ENCODE measurements at regions not wholly inside any gene's neighbourhood (a gene's known extent, or its start where the extent isn't known, plus 50 kb on each side); places are given as distances from the start of the nearest gene placed in this dataset.
"Not testable (repeated sequence)": the region's sequence is repeated elsewhere in the genome, so short reads cannot be mapped to it uniquely, and the experiment has no call there.

DNA sequence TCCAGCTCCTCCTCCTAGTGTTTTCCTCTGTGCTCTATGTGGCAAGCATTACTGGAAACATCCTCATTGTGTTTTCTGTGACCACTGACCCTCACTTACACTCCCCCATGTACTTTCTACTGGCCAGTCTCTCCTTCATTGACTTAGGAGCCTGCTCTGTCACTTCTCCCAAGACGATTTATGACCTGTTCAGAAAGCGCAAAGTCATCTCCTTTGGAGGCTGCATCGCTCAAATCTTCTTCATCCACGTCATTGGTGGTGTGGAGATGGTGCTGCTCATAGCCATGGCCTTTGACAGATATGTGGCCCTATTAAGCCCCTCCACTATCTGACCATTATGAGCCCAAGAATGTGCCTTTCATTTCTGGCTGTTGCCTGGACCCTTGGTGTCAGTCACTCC, 64.0 kb downstream of the OR4F15 start:
- DNase-seq: not testable (repeated sequence)

DNA sequence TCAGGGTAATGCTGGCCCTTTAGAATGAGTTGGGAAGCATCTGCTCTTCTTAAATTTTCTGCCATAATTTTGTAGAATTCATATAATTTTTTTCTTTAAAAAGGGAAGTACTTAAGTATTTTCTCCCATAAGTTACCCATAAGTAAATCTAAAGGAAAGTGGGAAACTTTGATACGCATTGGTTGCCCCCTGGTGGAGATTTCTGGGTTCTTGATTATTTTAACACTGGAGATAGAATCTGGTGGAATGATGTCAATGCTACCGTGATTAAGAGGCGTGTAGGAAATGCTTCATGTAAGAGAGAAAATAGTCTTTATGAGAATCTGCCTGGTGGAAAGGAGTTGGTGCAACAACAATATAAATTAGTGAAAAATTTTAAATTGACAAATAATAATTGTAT, 65.6 kb downstream of the OR4F15 start:
- not testable (repeated sequence) for DNase-seq

DNA sequence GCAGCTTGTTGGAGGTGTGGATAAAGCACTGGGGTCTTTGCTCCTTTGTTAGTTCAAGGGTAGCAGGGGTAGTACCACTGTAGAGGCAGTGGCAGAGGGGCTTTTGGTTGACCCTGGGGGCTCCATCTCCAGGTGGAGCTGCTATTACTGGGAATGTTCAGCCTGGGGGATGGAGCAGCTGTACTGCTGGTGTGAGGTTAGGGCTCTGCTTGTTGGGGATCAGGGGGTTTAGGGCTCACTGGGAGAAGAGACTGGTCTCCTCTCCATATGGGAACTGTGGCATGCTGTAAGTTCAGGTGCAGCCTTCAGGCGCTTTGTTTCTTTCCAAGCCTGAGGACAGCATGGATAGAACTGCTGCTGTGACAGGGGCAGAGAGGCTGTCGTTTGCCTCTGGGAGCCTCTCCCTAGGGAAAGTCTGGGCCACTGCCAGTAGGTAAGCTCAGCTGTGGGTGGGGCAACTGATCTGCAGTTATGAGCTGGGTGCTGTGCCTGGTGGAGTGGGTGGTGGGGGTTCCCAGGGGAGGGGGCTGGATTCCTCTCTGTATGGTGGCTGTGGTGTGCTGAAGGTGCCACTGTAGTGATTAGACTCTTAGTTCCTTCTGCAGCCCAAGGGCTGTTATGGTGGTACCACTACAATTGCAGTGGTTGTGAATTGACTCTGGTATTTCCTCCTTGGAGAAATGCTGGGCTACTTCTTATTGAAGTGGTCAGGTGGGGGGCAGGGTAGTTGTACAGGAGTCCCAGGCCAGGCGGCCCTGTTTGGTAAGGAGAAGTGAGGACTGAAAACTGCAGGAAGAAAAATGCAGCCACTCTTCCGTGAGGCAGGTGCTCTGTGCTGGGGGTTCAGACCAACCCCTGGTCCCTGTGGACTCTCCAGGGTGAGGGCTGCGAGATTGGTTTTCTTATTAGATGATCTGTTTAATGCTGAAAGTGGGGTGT, 100.6 kb downstream of the OR4F15 start:
- not testable (repeated sequence) for DNase-seq

DNA sequence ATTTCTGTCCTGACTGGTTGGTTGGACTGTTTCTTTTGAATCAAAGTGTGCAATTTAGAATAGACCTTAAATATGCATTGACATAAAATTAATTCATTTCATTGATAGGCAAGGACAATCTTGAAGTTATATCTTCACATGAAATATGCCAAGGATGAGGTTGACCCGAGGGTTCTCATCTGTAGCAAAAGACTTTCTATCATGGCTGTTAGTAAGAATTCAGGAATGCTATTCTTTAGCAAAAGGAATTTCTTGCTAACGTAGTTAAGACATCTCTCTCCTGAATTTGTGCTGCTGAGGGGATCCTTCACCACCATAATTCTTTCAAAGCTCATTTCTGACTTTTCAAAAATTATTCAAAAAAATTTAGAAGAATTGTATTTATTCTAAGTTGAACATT, 112.6 kb downstream of the OR4F15 start:
- DNase-seq: not testable (repeated sequence)

DNA sequence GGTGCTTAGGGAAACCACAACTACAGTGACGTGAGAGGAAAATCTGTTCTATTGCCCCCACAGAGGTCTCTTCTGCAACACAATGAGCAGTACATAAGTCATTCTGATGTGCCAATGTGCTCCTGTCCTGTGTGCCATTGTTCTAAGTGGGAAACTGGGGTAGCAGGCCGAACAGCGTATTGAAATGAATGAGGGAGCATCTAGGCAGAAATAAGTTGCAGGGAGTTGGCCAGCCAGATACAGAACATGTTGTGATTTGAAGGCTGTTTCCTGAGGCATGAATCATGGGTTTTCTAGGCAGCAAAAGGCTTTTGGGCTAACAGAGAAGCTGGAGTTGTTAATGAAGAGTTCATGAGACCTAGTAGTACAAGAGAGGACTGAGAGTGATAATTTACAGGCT, 122.5 kb downstream of the OR4F15 start:
- DNase-seq: not testable (repeated sequence)

DNA sequence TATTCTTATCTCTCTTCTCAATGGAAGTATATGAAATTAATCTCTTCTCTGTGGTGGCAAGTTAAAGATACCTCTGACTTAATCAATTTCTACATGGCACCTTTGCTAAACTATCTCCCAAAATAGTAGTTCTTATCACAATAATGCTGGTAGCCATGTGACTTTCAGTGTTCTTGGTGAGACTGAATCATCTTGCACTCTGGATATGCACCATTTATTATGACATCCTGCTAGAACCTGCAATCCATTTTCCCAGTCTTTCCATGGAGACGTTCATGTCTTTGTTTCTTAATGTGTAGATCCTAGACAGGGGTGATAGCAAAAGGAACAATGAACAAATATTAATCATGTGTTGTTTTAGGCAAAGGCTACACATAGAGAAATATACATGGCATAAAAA, 125.4 kb downstream of the OR4F15 start:
- DNase-seq: not testable (repeated sequence)

DNA sequence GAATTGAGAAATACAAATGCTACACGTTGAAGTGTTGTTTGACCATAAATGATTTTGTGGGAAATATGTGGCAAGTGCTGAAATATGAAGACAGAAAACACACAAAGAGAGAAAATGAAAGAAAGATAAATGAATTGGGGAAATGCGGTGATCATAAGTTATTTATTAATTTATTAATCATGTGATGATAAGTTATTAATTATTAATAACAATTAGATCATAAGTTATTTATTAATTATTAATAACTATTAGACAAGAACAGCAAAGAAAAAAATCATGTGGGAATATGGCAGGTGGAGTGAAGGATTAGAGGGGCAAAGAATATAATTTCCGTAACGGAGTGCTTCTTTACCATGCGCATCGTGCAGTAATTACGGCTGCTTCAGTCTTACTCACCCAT, 126.6 kb downstream of the OR4F15 start:
- DNase-seq: not testable (repeated sequence)

DNA sequence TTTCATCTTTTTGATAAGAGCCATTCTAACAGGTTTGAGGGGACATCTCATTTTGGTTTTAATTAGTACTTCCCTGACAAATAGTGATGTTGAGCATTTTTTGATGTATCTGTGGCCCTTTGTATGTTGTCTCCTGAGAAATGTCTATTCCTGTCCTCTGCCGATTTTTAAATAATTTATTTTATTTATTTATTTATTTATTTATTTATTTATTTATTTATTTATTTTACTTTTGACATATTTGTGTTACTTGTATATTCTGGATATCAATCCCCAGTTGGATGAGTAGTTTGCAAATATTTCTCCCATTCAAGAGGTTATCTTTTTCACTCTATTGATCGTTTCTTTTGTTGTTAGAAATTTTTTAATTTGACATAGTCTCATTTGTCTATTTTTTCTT, 133.9 kb downstream of the OR4F15 start:
- not testable (repeated sequence) for DNase-seq

DNA sequence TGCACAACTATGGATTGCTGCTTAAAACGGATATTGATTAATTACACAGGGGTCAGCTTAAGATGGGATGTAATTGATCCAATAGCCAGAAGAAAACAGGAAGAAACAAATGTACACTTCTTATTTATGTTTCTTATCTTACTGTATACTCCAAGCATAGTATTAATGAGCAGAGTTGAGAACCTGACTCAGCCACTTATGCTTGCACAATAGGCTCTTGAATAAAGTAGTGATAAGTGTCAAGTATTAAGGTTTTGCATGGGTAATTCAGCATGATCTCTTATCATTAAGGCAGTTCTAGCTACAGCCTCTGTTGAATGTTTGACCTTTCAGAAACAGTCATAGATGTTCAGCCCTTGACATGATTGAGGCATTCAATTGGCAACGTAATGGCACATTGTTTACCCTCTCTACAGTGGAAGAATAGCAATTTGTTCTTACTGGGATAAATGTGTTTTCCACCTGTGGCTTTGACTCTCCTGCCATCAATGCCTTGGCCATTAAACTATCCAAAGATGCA, 136.5 kb downstream of the OR4F15 start:
- not testable (repeated sequence) for DNase-seq

DNA sequence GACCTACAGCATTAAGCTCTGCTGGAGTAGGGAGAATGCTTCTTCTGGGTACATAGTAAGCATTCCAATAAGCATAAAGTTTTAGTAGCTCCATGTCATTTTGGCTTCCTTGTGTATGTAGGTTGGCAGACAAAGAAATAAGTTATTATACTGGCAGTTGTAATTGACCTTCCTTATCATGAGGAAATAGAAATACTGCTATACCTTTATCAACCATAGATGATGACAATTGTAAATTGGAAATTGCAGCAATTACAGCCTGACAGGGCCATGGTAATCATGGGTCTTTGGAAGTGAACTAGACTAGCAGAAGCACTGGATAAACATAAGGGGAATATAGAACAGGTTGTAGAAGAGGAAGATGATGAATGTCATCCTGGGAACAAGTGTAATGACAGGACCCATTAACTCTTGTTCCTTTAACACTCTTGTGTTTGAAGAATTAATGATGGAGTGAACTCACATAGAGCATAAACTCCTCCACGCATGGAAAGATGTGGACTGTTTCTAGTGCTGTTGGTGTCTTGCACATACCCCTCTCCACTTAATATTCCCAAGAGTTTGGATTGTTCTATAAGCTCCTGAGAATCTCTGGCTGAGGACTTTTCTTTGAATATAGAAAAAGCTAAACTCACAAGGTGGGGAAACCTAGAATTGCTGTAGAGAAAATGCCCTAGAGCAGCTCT, 137.5 kb downstream of the OR4F15 start:
- peak in 1 of 2 donors; percentile 0 for DNase-seq

DNA sequence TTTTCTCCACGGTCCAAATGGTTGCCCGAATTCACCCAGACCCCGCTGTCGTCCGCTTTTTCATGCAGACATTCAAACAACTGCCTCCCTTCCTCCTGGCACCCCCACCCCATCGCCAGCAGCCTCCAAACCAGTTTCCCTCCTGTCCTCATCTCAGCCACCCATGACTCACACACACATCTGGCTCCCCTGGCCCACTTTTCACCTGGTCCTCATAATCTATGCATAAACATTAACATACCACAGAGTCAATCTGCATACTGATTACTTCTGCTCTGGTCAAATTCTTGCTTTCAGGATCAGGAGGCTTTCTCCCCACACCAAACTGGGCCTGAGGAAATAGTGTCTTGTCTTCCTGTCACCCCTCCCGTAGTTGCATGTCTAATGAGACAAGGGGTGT, 142.0 kb downstream of the OR4F15 start:
- not testable (repeated sequence) for DNase-seq

DNA sequence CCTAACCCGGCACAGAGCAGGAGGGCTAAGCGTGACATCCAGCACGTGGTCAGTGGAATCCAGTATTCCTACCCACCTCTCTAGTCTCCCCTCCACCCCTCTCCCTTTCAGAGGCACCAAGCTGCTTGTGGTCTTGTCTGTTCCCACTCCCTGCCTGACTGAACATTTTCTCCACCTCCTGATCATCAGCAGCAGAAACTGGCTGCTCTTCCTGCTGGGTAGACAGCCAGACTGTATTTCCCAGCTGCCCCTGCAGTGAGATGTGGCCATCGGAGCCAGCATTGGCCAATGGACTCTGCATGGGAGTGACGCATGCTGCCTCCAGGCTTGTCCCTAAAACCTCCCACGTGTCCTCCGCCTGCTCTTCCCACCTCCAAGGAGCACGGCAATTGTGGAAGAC, 143.8 kb downstream of the OR4F15 start:
- not testable (repeated sequence) for DNase-seq

DNA sequence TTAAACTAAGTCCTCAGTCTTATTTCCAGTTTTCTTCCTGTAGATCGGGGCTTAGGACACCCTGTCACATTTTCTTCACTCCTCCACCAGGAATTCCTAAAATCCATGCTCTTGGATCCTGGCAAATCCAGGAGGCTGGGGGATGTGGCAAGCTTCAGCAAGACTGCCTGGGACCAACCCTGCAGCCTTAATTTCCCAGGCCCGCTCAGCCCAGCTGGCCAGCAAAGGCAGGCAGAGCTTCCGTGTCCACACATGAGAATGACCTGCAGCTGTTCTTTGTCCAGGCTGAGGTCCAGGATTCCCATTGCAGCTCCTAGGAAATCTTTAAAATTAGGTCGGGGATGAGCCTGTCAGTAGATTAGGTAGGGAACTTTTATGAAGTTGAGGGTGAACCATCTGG, 146.7 kb downstream of the OR4F15 start:
- DNase-seq: not testable (repeated sequence)

DNA sequence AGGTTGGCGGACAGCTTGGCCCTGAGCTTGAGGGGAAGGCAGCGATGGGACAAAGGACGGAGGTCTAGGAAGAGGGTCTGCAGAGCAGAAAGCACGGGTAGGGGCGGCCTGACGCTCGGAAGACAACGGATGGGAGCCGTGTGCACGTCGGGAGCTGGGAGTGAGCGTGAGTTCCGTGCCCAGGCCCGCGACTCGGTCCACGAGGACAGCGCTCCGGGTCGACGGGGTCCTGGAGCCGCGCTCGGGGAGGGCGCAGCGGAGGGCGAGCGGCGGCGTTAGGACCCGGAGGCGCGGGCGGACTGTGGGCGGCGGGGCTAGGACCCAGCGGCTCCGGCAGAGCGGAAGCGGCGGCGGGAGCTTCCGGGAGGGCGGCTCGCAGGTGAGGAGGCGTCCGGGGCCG, 149.3 kb downstream of the OR4F15 start:
- DNase-seq: not testable (repeated sequence)

DNA sequence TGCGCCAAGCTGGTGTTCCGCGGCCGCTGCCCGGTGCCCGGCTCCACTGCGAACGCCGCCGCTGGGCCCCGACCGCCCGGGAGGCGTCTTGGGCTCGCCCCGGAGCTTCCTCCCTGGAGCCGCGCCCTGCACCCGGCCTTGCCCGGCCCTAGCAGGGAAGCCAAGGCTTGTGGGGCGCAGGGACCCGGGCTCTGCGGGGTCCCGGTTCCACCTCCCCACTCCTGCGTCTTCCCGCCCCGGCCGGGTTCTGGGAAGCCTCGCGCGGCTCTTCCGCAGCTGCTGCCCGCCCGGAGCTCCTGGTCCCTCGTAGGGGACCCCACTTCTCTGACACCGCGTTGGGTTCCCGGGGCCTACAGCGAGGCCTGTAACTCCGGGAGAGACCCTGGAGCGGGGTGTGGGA, 149.8 kb downstream of the OR4F15 start:
- DNase-seq: not testable (repeated sequence)

DNA sequence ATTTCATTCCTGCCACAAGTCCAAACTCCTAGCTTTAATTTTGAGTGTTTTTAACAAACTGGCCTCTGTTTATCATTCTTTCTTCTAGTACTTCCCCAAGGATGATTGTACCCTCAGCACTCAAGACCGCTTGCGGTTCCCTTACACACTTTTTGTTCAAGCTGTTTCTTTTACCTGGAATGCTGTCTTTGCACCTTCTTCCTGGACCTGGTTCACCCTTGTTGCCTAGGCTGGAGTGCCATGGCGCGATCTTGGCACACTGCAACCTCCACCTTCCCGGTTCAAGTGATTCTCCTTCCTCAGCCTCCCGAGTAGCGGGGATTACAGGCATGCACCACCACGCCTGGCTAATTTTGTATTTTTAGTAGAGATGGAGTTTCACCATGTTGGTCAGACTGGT, 151.7 kb downstream of the OR4F15 start:
- not testable (repeated sequence) for DNase-seq

DNA sequence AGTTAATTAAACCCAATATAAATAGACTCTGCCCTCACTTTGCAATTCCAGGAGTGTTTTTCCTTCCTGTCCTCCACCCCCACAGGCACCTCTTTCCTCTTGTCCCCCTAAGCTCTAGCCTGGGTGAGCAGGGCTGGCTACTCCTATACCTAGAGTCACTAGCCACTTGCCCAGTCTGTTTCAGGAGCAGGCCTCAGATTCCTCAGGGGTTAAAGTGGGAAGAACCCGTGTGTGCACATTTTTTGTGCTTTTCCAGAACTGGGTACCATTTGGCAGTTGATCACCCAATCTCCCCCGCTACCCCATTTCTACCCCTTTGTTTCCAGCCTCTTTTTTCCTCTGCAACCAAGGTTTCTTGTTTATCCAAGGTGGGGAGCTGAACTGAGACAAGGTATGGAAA, 153.4 kb downstream of the OR4F15 start:
- peak in 1 of 2 donors; percentile 0 for DNase-seq

DNA sequence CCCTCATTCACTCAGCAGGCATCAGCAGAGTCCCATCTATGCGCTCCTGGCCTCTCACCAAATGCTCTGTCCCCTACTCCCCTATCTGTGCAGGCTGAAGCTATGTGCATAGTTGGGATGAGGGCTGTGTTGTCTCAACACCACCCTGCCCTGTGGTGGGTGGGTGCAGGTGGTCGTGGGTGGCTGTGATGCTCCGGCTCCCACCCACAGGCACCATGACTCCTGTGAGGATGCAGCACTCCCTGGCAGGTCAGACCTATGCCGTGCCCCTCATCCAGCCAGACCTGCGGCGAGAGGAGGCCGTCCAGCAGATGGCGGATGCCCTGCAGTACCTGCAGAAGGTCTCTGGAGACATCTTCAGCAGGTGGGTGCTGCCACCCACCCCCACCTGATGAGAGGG, 153.9 kb downstream of the OR4F15 start:
- peak in 1 of 2 donors; percentile 0 for DNase-seq

DNA sequence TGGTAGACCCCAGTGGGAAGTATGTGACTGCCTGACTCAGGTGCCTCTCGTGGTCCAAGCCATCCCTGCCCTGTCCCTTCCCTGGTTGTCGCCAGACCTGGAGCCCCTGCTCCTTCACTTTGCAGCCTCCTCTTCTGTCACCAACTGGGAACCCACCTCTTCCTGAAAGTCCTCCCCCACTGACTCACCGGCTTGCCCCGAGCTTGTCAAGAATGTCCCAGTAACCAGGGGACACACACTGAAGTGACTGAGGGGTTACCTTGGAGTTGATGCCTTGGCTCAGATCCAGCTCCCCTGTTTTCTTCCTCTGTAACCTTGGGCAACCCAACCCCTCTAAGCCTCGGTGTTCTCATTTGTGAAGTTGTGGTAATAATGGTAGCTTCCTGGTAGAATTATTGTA, 155.4 kb downstream of the OR4F15 start:
- DNase-seq: not testable (repeated sequence)

DNA sequence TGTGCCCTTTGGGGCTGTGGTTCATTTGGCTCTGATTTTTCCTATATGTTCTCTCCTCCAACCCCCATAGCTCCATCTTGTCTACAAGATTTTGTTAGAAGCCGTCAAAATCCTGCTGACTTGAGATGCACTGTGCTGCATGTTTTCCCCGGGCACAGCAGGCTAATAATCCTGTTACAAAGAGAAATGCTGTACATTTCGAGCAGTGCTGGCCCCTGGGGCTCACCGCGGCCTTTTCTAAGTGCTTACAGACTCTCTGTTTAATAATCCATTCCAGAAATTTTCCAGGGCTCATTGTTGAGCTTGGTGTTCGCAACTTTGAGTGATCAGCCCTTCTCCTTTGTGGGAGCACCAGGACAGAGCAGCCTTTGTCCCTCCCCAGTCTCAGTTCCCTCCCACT, 158.6 kb downstream of the OR4F15 start:
- not testable (repeated sequence) for DNase-seq

DNA sequence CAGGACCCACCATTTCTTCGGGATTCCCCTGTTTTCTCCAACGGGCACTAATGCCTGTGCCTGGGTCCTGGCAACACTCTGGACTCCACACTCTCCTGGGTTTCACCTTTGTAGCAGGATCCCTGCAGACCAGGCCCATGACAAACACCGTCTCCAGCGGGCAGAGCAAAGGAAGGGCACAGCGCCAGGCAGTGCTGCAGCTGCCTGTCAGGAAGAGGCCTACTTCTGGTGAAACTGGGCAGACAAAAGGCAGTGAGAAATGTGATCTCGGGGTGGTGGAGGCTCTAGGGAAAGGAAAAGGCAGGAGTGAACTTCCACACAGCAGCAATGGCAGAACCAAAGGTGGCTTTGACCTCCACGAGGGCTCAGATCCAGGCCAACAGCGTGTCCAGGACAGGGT, 165.3 kb downstream of the OR4F15 start:
- DNase-seq: not testable (repeated sequence)

DNA sequence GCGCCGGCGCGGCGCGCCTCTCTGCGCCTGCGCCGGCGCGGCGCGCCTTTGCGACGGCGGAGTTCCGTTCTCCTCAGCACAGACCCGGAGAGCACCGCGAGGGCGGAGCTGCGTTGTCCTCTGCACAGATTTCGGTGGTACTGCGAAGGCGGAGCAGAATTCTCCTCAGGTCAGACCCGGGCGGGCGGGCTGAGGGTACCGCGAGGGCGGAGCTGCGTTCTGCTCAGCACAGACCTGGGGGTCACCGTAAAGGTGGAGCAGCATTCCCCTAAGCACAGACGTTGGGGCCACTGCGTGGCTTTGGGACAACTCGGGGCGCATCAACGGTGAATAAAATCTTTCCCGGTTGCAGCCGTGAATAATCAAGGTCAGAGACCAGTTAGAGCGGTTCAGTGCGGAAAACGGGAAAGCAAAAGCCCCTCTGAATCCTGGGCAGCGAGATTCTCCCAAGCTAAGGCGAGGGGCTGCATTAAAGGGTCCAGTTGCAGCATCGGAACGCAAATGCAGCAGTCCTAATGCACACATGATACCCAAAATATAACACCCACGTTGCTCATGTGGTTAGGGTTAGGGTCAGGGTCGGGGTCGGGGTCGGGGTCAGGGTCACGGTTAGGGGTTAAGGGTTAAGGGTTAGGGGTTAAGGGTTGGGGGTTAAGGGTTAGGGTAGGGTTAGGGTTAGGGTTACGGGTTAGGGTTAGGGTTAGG, 168.4 kb downstream of the OR4F15 start:
- DNase-seq: peak; percentile 0 to 6

Measured in inflammatory macrophage (primary cell).